ENCODE measurements at regions not wholly inside any gene's neighbourhood (a gene's known extent, or its start where the extent isn't known, plus 50 kb on each side); places are given as distances from the start of the nearest gene placed in this dataset.

- TF ChIP-seq CTCF (IDR thresholded peaks at IDR 0.05; ENCODE audit: insufficient read depth, low read length, poor library complexity, severe bottlenecking) = no peak
- Histone ChIP-seq H3K27me3 (replicated peaks; ENCODE audit: control insufficient read depth, insufficient read depth, low read length) (no peaks in the 10 kb centered on the region), H3K4me3 (replicated peaks; ENCODE audit: low read depth, low read length) (no peak overlapping the region), H3K36me3 (ENCODE audit: control insufficient read depth, insufficient read depth, low read length) (no peaks in the 10 kb centered on the region)
- DNase-seq (ENCODE audit: extremely low read depth, insufficient read length) = no peak
Observed at GRCh38 chr3:162015856-162016255, 519.2 kb downstream of the OTOL1 start.

- Histone ChIP-seq H3K4me3 (replicated peaks; ENCODE audit: low read depth, low read length) (no peak overlapping the region), H3K36me3 (ENCODE audit: control insufficient read depth, insufficient read depth, low read length) (no peaks in the 10 kb centered on the region), H3K27me3 (replicated peaks; ENCODE audit: control insufficient read depth, insufficient read depth, low read length) (no peaks in the 10 kb centered on the region)
- DNase-seq (ENCODE audit: extremely low read depth, insufficient read length) = no peak
- no peak for TF ChIP-seq CTCF (IDR thresholded peaks at IDR 0.05; ENCODE audit: insufficient read depth, low read length, poor library complexity, severe bottlenecking)
Observed at GRCh38 chr3:162019817-162020216, 523.2 kb downstream of the OTOL1 start.

GRCh38 chr3:162021206-162021605 lies 524.6 kb downstream of the OTOL1 start:
- DNase-seq (ENCODE audit: extremely low read depth, insufficient read length) = no peak
- TF ChIP-seq CTCF (IDR thresholded peaks at IDR 0.05; ENCODE audit: insufficient read depth, low read length, poor library complexity, severe bottlenecking) = no peak
- no peak overlapping the region for H3K4me3 ChIP-seq (replicated peaks; ENCODE audit: low read depth, low read length)
- H3K27me3 ChIP-seq (replicated peaks; ENCODE audit: control insufficient read depth, insufficient read depth, low read length) = no peaks in the 10 kb centered on the region
- no peaks in the 10 kb centered on the region for H3K36me3 ChIP-seq (ENCODE audit: control insufficient read depth, insufficient read depth, low read length)

- H3K4me3 ChIP-seq (replicated peaks; ENCODE audit: low read depth, low read length) = no peak overlapping the region
- no peak for DNase-seq (ENCODE audit: extremely low read depth, insufficient read length)
- TF ChIP-seq CTCF (IDR thresholded peaks at IDR 0.05; ENCODE audit: insufficient read depth, low read length, poor library complexity, severe bottlenecking) = no peak
- no peaks in the 10 kb centered on the region for H3K36me3 ChIP-seq (ENCODE audit: control insufficient read depth, insufficient read depth, low read length)
- no peaks in the 10 kb centered on the region for H3K27me3 ChIP-seq (replicated peaks; ENCODE audit: control insufficient read depth, insufficient read depth, low read length)
Observed at GRCh38 chr3:162022911-162023310, 526.3 kb downstream of the OTOL1 start.

GRCh38 chr3:162029736-162030135 lies 533.1 kb downstream of the OTOL1 start:
- Histone ChIP-seq H3K36me3 (ENCODE audit: control insufficient read depth, insufficient read depth, low read length) (no peaks in the 10 kb centered on the region), H3K27me3 (replicated peaks; ENCODE audit: control insufficient read depth, insufficient read depth, low read length) (no peaks in the 10 kb centered on the region), H3K4me3 (replicated peaks; ENCODE audit: low read depth, low read length) (no peak overlapping the region)
- no peak for TF ChIP-seq CTCF (IDR thresholded peaks at IDR 0.05; ENCODE audit: insufficient read depth, low read length, poor library complexity, severe bottlenecking)
- DNase-seq (ENCODE audit: extremely low read depth, insufficient read length) = no peak

- Histone ChIP-seq H3K27me3 (replicated peaks; ENCODE audit: control insufficient read depth, insufficient read depth, low read length) (no peaks in the 10 kb centered on the region), H3K36me3 (ENCODE audit: control insufficient read depth, insufficient read depth, low read length) (no peaks in the 10 kb centered on the region), H3K4me3 (replicated peaks; ENCODE audit: low read depth, low read length) (no peak overlapping the region)
- no peak for TF ChIP-seq CTCF (IDR thresholded peaks at IDR 0.05; ENCODE audit: insufficient read depth, low read length, poor library complexity, severe bottlenecking)
- DNase-seq (ENCODE audit: extremely low read depth, insufficient read length) = no peak
Observed at GRCh38 chr3:162034368-162034767, 537.8 kb downstream of the OTOL1 start.
